Spleen (tissue), 7 donors: ENCODE measurements at regions not wholly inside any gene's neighbourhood (a gene's known extent, or its start where the extent isn't known, plus 50 kb on each side); places are given as distances from the start of the nearest gene placed in this dataset.

Experiments used
- CTCF ChIP-seq, 11 experiments: fragments of 200-600 bp in 7 of 11; fragments of 450-650 bp in 4 of 11; sonication (generic) in 4 of 11; IDR thresholded peaks in 8 of 11; conservative IDR thresholded peaks in 3 of 11; 1 replicate in 7 of 11; 2 replicates in 4 of 11; pipeline versions ENCODE4 v1.4.0 to v1.8.0; 2016 to 2021; ENCODE audit warnings: antibody characterized with exemption in 11 of 11, inconsistent platforms in 4 of 11, mild to moderate bottlenecking in 1 of 11
- POLR2A ChIP-seq, 3 donors: fragments of 450-650 bp; IDR thresholded peaks; one replicate each; pipeline ENCODE4 v1.5.1; 2017; ENCODE audit warnings: antibody characterized with exemption in 3 of 3, mild to moderate bottlenecking in 1 of 3
- POLR2AphosphoS5 ChIP-seq, 3 donors: sonication (generic); formaldehyde crosslinking; IDR thresholded peaks; one replicate each; pipeline ENCODE4 v1.5.1; 2017; ENCODE audit warnings: antibody characterized with exemption in 3 of 3
- donor health status: DM: no; HTN: no; CAD: no; lungs with moderate emphysema.
- donor health status: DM: no; HTN: no; CAD: no.
- donor health status: DM: no; HTN: no; CAD: no.

- no peak for TF ChIP-seq CTCF (IDR thresholded peaks at IDR 0.05 in 8 of 11, conservative IDR thresholded peaks at IDR 0.05 in 3 of 11)
- no peak for TF ChIP-seq POLR2AphosphoS5 (IDR thresholded peaks at IDR 0.05)
- no peak for TF ChIP-seq POLR2A (IDR thresholded peaks at IDR 0.05)
These were observed 286.3 kb downstream of the NUAK1 start for GRCh38 chr12:105852496-105852895.
